HepG2 (cell line): ENCODE measurements at regions not wholly inside any gene's neighbourhood (a gene's known extent, or its start where the extent isn't known, plus 50 kb on each side); places are given as distances from the start of the nearest gene placed in this dataset.

ENCODE experiments used
- GABPB1 ChIP-seq: IDR thresholded peaks from 2 replicates; pipeline ENCODE4 v1.6.1; 2016; ENCODE audit warnings: mild to moderate bottlenecking, missing genetic modification reagents, moderate library complexity, missing compliant biosample characterization
- KDM4B ChIP-seq: sonication (generic); formaldehyde crosslinking; IDR thresholded peaks from 2 replicates; pipeline ENCODE4 v1.4.0; 2020; ENCODE audit warnings: missing genetic modification reagents
- KDM5A ChIP-seq: fragments of 200-600 bp; sonication (generic); IDR thresholded peaks from 2 replicates; pipeline ENCODE4 v1.7.0; 2018; ENCODE audit warnings: antibody characterized with exemption, mild to moderate bottlenecking, low read length, borderline replicate concordance
- MZF1 ChIP-seq: sonication (generic); formaldehyde crosslinking; IDR thresholded peaks from 2 replicates; pipeline ENCODE4 v1.8.1; 2023; ENCODE audit warnings: mild to moderate bottlenecking, missing genetic modification reagents, borderline replicate concordance
- NFYB ChIP-seq: sonication (generic); formaldehyde crosslinking; IDR thresholded peaks from 2 replicates; pipeline ENCODE4 v1.4.0; 2020; ENCODE audit warnings: missing genetic modification reagents
- ZKSCAN8 ChIP-seq: IDR thresholded peaks from 2 replicates; pipeline ENCODE4 v1.6.1; 2016; ENCODE audit warnings: borderline replicate concordance, missing genetic modification reagents, missing compliant biosample characterization
- ZNF552 ChIP-seq: sonication (generic); formaldehyde crosslinking; IDR thresholded peaks from 2 replicates; pipeline ENCODE4 v1.9.0; 2022; ENCODE audit warnings: missing genetic modification reagents, mild to moderate bottlenecking, borderline replicate concordance
- TF ChIP-seq, protein P1 (sequence below): sonication (generic); formaldehyde crosslinking; IDR thresholded peaks from 2 replicates; pipeline ENCODE4 v1.5.0; 2020; ENCODE audit warnings: mild to moderate bottlenecking, missing genetic modification reagents, moderate library complexity
- TF ChIP-seq, protein P2 (sequence below): fragments of 450-650 bp; IDR thresholded peaks from 2 replicates; pipeline ENCODE4 v1.6.1; 2017; ENCODE audit warnings: mild to moderate bottlenecking

DNA sequence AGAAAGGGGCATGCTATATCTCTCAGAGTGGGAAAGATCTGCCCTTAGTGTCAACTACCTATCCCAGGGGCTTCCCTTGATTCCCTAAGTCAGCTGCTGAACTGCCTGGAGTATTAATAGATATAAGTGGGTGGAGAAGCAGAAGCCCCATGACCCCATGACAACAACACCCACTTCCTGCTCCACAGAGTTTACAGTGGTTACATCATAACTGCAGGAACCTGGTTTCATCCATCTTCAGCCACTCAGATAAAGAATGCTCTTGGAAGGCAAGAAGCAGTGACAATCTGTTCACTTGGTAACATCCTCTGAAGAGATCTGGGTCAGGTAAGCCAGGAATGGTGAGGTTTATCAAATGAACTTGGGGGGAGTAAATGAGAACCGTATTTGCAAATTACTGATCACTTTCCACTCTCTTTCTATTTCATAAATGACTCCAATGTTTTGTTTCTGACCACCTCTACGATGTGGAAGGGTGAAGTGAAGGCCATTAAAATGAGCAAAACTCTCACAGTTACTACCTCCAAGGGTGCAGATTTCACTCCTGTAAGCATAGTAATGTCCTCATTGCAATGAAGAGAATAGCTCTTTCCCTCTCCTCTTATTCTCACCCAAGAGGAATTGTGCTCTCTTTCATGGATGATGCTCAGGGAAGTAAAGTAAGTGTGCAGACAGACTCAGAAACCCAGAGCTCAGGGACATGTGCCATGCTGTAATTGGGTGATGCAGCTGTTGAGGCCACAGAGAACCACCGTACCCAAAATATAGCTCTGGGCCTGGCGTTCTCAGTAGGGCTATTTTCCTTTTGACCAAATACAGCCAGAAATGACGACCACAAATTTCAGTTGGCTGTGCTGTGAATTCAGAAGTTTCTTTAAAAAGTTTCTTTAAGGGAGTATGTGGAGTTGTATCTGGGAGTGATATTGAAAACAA lies 192.8 kb upstream of the APCDD1 start:
- TF ChIP-seq GABPB1 (CRISPR knock-in tag) (no peak), MZF1 (CRISPR knock-in tag) (no peak), NFYB (no peak), ZKSCAN8 (CRISPR knock-in tag) (no peak), KDM4B (CRISPR knock-in tag) (no peak), ZNF552 (no peak), KDM5A (no peak)
- TF ChIP-seq, protein P1, sequence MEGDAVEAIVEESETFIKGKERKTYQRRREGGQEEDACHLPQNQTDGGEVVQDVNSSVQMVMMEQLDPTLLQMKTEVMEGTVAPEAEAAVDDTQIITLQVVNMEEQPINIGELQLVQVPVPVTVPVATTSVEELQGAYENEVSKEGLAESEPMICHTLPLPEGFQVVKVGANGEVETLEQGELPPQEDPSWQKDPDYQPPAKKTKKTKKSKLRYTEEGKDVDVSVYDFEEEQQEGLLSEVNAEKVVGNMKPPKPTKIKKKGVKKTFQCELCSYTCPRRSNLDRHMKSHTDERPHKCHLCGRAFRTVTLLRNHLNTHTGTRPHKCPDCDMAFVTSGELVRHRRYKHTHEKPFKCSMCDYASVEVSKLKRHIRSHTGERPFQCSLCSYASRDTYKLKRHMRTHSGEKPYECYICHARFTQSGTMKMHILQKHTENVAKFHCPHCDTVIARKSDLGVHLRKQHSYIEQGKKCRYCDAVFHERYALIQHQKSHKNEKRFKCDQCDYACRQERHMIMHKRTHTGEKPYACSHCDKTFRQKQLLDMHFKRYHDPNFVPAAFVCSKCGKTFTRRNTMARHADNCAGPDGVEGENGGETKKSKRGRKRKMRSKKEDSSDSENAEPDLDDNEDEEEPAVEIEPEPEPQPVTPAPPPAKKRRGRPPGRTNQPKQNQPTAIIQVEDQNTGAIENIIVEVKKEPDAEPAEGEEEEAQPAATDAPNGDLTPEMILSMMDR (CRISPR knock-in tag), result no peak
- TF ChIP-seq, protein P2, sequence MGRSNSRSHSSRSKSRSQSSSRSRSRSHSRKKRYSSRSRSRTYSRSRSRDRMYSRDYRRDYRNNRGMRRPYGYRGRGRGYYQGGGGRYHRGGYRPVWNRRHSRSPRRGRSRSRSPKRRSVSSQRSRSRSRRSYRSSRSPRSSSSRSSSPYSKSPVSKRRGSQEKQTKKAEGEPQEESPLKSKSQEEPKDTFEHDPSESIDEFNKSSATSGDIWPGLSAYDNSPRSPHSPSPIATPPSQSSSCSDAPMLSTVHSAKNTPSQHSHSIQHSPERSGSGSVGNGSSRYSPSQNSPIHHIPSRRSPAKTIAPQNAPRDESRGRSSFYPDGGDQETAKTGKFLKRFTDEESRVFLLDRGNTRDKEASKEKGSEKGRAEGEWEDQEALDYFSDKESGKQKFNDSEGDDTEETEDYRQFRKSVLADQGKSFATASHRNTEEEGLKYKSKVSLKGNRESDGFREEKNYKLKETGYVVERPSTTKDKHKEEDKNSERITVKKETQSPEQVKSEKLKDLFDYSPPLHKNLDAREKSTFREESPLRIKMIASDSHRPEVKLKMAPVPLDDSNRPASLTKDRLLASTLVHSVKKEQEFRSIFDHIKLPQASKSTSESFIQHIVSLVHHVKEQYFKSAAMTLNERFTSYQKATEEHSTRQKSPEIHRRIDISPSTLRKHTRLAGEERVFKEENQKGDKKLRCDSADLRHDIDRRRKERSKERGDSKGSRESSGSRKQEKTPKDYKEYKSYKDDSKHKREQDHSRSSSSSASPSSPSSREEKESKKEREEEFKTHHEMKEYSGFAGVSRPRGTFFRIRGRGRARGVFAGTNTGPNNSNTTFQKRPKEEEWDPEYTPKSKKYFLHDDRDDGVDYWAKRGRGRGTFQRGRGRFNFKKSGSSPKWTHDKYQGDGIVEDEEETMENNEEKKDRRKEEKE, result no peak
